Activated CD8-positive, alpha-beta memory T cell treated with anti-CD3 and anti-CD28 coated beads for 36 hours (primary cell): ENCODE measurements at regions not wholly inside any gene's neighbourhood (a gene's known extent, or its start where the extent isn't known, plus 50 kb on each side); places are given as distances from the start of the nearest gene placed in this dataset.

ENCODE experiments used
- CTCF ChIA-PET: fragments of 350-600 bp; sonication (Branson Sonifier 250); formaldehyde crosslinking; loops from one replicate; lab custom pipeline; 2021; ENCODE audit warnings: antibody characterized with exemption; lab: Charles Lee
- POLR2A ChIA-PET: fragments of 350-600 bp; sonication (Branson Sonifier 250); formaldehyde crosslinking; loops from one replicate; lab custom pipeline; 2021; ENCODE audit warnings: antibody characterized with exemption; lab: Charles Lee

DNA sequence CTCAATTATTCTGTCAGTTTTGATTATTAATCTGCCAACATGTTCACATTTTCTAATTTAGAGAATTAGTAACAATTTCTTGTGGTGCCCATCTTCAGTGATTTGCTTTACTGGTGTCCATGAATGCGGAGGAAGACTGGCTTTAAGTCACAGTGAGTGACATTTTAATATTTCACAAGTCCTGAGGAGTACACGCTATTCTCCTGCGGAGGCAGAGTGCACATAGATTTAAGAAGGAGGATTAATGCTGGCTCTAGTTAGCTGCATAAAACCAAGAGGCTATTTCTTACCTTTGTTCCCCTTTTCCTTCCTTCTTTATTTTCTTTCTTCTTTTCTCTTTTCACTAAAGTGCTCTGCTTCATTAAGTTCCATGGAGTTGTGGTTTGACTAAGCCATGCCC, 495.2 kb upstream of the IGFBP7 start:
- ChIA-PET CTCF (no interaction called here), POLR2A (no interaction called here)

GRCh38 chr4:57602141-57602540, 492.0 kb upstream of the IGFBP7 start:
- CTCF ChIA-PET: no interaction called here
- POLR2A ChIA-PET: no interaction called here

- POLR2A ChIA-PET: no interaction called here
- CTCF ChIA-PET: no interaction called here
Measured at GRCh38 chr4:57591073-57591472, 480.9 kb upstream of the IGFBP7 start.

- CTCF ChIA-PET: no interaction called here
- POLR2A ChIA-PET: no interaction called here
Measured at GRCh38 chr4:57588557-57588956, 478.4 kb upstream of the IGFBP7 start.

DNA sequence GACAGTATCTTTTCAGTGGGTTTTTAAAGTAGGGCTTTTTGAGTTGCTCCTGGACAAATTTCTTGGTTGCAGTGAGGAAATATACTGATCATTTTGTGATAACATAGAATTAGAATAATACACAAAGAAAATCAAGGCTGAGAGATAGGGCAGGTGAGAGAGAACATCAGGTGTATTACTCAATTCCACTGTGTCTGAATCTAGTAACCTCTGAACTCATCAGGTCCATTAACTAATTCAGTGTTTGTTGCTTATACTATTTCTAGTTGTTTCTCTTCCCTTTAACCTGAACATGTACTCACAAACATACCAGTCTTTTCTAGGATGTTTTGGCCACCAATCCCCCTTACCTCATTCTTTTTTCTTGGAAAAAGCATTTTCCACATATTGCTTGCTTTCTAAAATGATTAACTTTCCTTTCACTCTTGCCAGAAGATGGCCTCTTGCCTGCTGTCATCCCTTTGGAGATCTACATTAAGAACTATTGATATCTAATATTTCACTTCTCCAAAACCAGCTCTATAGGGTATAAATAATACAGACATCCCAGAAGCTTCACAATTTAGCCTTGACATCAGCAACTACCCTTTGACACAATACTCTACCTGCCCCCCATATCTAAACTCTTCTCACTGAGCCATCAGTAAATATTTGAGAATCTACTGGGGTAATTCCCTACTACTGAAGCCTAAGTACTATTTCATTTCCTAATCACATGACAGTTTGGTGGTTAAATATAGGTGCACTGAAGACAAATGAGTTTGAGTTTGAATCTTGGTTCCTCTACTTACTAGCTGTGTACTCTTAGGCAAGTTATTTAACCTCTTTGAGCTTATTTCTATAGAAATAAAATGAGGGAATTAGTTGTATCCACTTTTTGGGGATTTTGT, 470.8 kb upstream of the IGFBP7 start:
- POLR2A ChIA-PET: no interaction called here

GRCh38 chr4:57575426-57575825, 465.2 kb upstream of the IGFBP7 start:
- POLR2A ChIA-PET: no interaction called here

More for the DNA sequence above, 470.8 kb upstream of the IGFBP7 start:
- CTCF ChIA-PET: no interaction called here

DNA sequence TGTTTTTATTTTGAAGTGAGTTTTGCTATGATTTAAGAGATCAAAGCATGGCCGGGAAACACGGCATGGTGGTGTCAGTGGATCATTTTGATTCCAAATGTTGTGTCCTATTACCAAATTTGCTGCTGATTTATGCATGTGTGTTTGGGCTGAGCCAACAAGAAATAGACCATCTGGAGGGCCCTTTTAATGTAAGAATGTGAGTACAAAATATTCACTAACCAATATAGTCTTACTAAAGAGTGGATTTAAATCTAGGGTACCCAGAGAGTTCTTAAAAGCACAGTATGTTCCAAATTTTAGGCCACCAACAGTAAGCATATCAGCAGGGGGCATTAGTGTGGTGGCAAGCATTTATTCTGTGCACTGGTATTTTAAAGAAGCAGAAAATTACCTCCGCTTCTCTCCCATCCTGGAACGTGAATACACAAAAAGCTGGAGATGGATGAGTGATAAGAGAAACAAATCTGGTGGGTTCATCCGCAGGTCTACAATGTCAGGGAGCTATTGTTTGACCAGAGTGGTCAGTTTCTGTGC, 444.4 kb upstream of the IGFBP7 start:
- CTCF ChIA-PET: no interaction called here
- POLR2A ChIA-PET: no interaction called here

More at GRCh38 chr4:57575426-57575825, 465.2 kb upstream of the IGFBP7 start:
- CTCF ChIA-PET: no interaction called here

- CTCF ChIA-PET: no interaction called here
- POLR2A ChIA-PET: no interaction called here
Measured at GRCh38 chr4:57553728-57554127, 443.5 kb upstream of the IGFBP7 start.

GRCh38 chr4:57550198-57550597, 440.0 kb upstream of the IGFBP7 start:
- ChIA-PET CTCF (no interaction called here), POLR2A (no interaction called here)

DNA sequence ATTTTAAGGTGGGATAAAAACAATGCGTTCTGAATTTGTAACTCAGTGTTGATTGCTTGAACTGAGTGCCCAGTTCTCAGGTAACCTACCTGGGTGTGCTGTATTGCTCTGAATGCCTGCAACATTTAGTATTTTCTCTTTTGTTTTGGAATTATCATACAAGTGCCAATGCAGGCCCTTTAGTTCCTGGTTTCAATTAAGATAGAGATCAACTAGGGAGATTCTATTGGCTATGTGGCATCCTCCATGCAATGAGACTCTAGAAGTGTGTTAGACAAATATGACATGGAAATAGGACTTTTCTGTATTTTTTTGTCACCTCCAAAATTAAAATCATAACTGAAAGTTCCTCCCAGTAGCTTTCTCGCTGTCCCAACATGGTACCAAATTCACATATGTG, 438.7 kb upstream of the IGFBP7 start:
- POLR2A ChIA-PET: no interaction called here

DNA sequence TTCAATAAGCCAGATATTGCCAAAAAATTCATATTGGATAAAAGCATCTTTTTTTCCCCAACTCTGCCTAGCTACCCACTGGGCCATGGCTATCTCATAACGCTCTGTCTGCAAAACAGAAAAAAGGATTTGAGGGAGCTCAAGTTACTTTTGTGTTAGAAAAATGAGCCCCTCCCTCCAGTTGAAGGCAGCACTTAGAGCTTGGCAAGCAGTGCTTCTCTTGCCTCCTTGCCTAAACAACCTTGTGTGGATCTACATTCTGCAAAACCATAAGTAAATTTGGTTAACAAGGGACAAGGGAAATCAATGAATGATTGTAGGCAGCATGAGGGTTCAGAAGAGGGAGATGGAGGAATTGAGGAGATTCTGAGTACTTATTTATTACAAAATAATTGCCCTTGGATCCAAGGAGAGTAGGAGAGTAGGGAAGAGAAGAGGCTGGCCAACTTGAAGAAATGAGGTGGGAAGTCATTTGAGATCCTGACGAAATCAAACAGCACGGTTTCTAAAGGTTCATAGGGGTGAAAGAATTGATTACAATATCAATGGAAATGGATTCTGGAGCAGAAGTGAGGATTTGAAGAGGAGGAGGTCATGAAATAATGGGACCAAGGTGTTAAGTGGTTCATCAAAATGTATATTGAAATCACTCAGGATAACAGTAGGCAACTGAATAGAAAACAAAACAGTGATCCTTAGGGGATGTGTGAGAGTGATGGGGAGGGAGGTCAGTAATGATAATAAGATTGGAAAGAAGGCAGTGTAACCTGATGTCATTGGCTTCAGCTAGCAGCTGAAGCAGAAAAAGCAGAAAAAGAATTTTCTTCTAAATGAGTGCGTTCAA, 434.8 kb upstream of the IGFBP7 start:
- ChIA-PET POLR2A (no interaction called here), CTCF (no interaction called here)

More for the DNA sequence above, 438.7 kb upstream of the IGFBP7 start:
- CTCF ChIA-PET: no interaction called here

GRCh38 chr4:57504797-57505530, 394.8 kb upstream of the IGFBP7 start:
- POLR2A ChIA-PET: no interaction called here
- CTCF ChIA-PET: no interaction called here

DNA sequence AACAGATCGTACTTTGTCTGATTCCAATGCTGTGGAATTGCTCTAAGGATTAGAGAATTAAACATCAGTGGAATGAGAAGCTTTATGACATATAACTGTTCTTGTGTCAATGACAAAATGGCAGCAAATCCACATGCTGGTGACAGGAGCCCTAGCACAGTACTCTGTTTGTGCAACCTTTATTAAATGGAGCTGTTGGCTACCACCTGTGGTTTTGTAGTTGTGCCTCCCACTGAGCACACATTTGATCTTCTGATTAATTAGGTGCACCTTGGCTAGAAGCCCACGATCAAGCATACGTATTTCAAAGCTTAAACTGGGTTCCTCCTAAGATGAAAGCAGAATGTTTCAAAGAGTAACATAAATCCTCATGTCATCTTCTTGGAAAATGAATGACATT, 394.0 kb upstream of the IGFBP7 start:
- POLR2A ChIA-PET: no interaction called here

GRCh38 chr4:57501720-57502119, 391.5 kb upstream of the IGFBP7 start:
- CTCF ChIA-PET: no interaction called here
- POLR2A ChIA-PET: no interaction called here

More for the DNA sequence above, 394.0 kb upstream of the IGFBP7 start:
- CTCF ChIA-PET: no interaction called here

GRCh38 chr4:57499786-57500185, 389.6 kb upstream of the IGFBP7 start:
- ChIA-PET POLR2A (no interaction called here), CTCF (no interaction called here)

DNA sequence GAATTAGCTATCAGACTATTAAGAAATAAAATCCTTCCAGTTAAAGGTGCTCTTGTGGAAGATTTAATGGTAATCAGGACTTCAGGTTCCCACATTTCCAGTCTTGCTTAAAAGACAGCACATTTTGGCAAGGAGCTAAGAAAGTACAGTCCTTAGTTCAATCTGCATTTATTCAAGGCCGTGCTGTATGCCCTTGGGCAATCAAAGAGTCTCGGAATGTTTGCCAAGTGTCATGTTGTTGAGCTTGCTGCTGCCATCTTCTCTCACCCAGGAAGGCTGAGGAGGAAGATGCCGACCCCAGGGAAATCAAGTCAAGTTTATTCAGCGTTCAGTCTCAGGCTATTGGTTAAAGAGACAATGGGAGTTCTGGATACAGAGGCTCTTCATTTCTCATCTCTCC, 388.1 kb upstream of the IGFBP7 start:
- CTCF ChIA-PET: interaction anchor here (0.6 kb wide), 1 partner anchor 1798 kb away, joined by 3 read pairs; no protein-coding TSS in a partner anchor
- POLR2A ChIA-PET: no interaction called here

- CTCF ChIA-PET: no interaction called here
- POLR2A ChIA-PET: no interaction called here
Measured at GRCh38 chr4:57496697-57497471, 386.7 kb upstream of the IGFBP7 start.

GRCh38 chr4:57494821-57495220, 384.6 kb upstream of the IGFBP7 start:
- ChIA-PET CTCF (no interaction called here), POLR2A (no interaction called here)
